ENCODE measurements at regions not wholly inside any gene's neighbourhood (a gene's known extent, or its start where the extent isn't known, plus 50 kb on each side); places are given as distances from the start of the nearest gene placed in this dataset.

GRCh38 chr9:124199474-124199873 is 58.3 kb upstream of the NEK6 start:
- no peaks in the 10 kb centered on the region for H3K36me3 ChIP-seq (ENCODE audit: control insufficient read depth in 2 of 2, extremely low read depth in 1 of 2, insufficient read depth in 2 of 2, low read length in 2 of 2)
- no peak overlapping the region for H2AFZ ChIP-seq (ENCODE audit: low read depth, low read length)
- peaks cover 2% of the 10 kb centered on the region for H3K4me1 ChIP-seq (ENCODE audit: control insufficient read depth, extremely low read depth, insufficient read depth, low read length)
- no TSS peak for BruUV-seq (replicated peaks)
- H3K9me1 ChIP-seq (replicated peaks; ENCODE audit: control insufficient read depth, extremely low read depth, insufficient read depth, low read length) = no peaks in the 10 kb centered on the region
- no peak overlapping the region for H3K27ac ChIP-seq (ENCODE audit: insufficient read depth, low read depth, low read length)
- POLR2A ChIA-PET = no interaction called here
- H4K20me1 ChIP-seq (replicated peaks; ENCODE audit: control insufficient read depth, extremely low read depth, insufficient read depth, low read length) = no peaks in the 10 kb centered on the region
- no peak overlapping the region for H3K4me3 ChIP-seq (replicated peaks in 1 of 3; ENCODE audit: insufficient read depth in 1 of 3, low read depth in 1 of 3, low read length in 3 of 3)
- CTCF ChIA-PET = no interaction called here
- FAIRE-seq (no peak), DNase-seq (ENCODE audit: low read depth, low spot score) (no peak)
- no peak overlapping the region for H3K9ac ChIP-seq (replicated peaks; ENCODE audit: extremely low read depth, insufficient read depth, low read length)
- peaks cover 0 to 2% of the 10 kb centered on the region in 2 experiments for H3K27me3 ChIP-seq (ENCODE audit: control insufficient read depth in 2 of 2, insufficient read depth in 2 of 2, low read length in 2 of 2)
- H3K79me2 ChIP-seq (ENCODE audit: control insufficient read depth, insufficient read depth, low read length) = no peaks in the 10 kb centered on the region
- H3K4me2 ChIP-seq (ENCODE audit: insufficient read depth, low read length) = no peak overlapping the region
- dilution Hi-C loops (cut with MboI; ENCODE audit: extremely low pct_ligation_motif_present, low sequenced_read_pairs) (no loop called here), intact Hi-C loops (cut with micrococcal nuclease) (no loop called here)
- no peak for TF ChIP-seq GATA2 (IDR thresholded peaks at IDR 0.05; ENCODE audit: insufficient read depth, insufficient read length, low read depth, low read length)
- no peak for TF ChIP-seq MAX (IDR thresholded peaks at IDR 0.05; ENCODE audit: insufficient read depth, insufficient read length)
- TF ChIP-seq POLR2A (IDR thresholded peaks at IDR 0.05; ENCODE audit: low read depth, low read length) = no peak
- no peak for TF ChIP-seq FOS (IDR thresholded peaks at IDR 0.05; ENCODE audit: borderline replicate concordance, insufficient read depth, low read length)
- TF ChIP-seq EZH2 (IDR thresholded peaks at IDR 0.05; ENCODE audit: borderline replicate concordance, low read depth, low read length, severe bottlenecking) = no peak
- TF ChIP-seq CTCF (IDR thresholded peaks at IDR 0.05; ENCODE audit: extremely low read depth in 1 of 2, insufficient read depth in 1 of 2, low read depth in 1 of 2, low read length in 2 of 2) = no peak
- no peak for TF ChIP-seq POLR2AphosphoS5 (IDR thresholded peaks at IDR 0.05; ENCODE audit: insufficient read depth, low read depth, low read length)
- no peak for TF ChIP-seq MYC (IDR thresholded peaks at IDR 0.05; ENCODE audit: low read depth, low read length)
- TF ChIP-seq JUN (IDR thresholded peaks at IDR 0.05; ENCODE audit: borderline replicate concordance, insufficient read depth, insufficient read length, low read depth) = no peak
- H3K9me3 ChIP-seq (replicated peaks; ENCODE audit: control insufficient read depth, insufficient read depth, low read length) = no peaks in the 10 kb centered on the region
